ENCODE measurements at regions not wholly inside any gene's neighbourhood (a gene's known extent, or its start where the extent isn't known, plus 50 kb on each side); places are given as distances from the start of the nearest gene placed in this dataset.

- TF ChIP-seq, protein P1, sequence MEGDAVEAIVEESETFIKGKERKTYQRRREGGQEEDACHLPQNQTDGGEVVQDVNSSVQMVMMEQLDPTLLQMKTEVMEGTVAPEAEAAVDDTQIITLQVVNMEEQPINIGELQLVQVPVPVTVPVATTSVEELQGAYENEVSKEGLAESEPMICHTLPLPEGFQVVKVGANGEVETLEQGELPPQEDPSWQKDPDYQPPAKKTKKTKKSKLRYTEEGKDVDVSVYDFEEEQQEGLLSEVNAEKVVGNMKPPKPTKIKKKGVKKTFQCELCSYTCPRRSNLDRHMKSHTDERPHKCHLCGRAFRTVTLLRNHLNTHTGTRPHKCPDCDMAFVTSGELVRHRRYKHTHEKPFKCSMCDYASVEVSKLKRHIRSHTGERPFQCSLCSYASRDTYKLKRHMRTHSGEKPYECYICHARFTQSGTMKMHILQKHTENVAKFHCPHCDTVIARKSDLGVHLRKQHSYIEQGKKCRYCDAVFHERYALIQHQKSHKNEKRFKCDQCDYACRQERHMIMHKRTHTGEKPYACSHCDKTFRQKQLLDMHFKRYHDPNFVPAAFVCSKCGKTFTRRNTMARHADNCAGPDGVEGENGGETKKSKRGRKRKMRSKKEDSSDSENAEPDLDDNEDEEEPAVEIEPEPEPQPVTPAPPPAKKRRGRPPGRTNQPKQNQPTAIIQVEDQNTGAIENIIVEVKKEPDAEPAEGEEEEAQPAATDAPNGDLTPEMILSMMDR (IDR thresholded peaks at IDR 0.05), result no peak
- no peak for TF ChIP-seq EZH2 (IDR thresholded peaks at IDR 0.05; ENCODE audit: borderline replicate concordance, insufficient read depth, low read depth, low read length, poor library complexity, severe bottlenecking)
These were observed 125.3 kb upstream of the C1QTNF9B start for GRCh38 chr13:24022568-24022967.
